ENCODE measurements at regions not wholly inside any gene's neighbourhood (a gene's known extent, or its start where the extent isn't known, plus 50 kb on each side); places are given as distances from the start of the nearest gene placed in this dataset.

- no peak overlapping the region for H3K18ac ChIP-seq (ENCODE audit: insufficient read length, low read depth, low read length)
- H3K79me2 ChIP-seq (ENCODE audit: insufficient read depth, low read length), result no peaks in the 10 kb centered on the region
- no peak overlapping the region for H3K4ac ChIP-seq (ENCODE audit: low read depth, low read length)
- H3K36me3 Mint-ChIP-seq (ENCODE audit: insufficient read depth in 1 of 3, low read depth in 3 of 3), result no peaks in the 10 kb centered on the region
- no peak overlapping the region for H3K4me2 ChIP-seq (ENCODE audit: insufficient read depth, insufficient read length, low read length)
- no peaks in the 10 kb centered on the region for H3K79me1 ChIP-seq (ENCODE audit: insufficient read depth, low read depth, low read length, poor library complexity, severe bottlenecking)
- H3T11ph ChIP-seq (ENCODE audit: low read length), result no peak overlapping the region
- H3K27me3 ChIP-seq (ENCODE audit: insufficient read depth, low read length), result no peaks in the 10 kb centered on the region
- no peak overlapping the region for H3K56ac ChIP-seq (ENCODE audit: insufficient read length, low read depth, low read length)
- no peaks in the 10 kb centered on the region for H3K4me1 ChIP-seq (ENCODE audit: insufficient read depth, low read length)
- H2BK20ac ChIP-seq (ENCODE audit: low read depth, low read length, poor library complexity, severe bottlenecking), result no peak overlapping the region
- no peak overlapping the region for H4K8ac ChIP-seq (replicated peaks; ENCODE audit: insufficient read length, low read depth, low read length)
- H3K27ac Mint-ChIP-seq, result no peak overlapping the region; a peak in 1 of 7 replicates
- H3K9ac ChIP-seq (ENCODE audit: extremely low read depth, insufficient read length, low read length), result no peak overlapping the region
- no peak overlapping the region for H3K27ac ChIP-seq (ENCODE audit: insufficient read length, low read depth, low read length)
- H2BK120ac ChIP-seq (ENCODE audit: low read depth, low read length, poor library complexity, severe bottlenecking), result no peak overlapping the region
- H2BK5ac ChIP-seq (ENCODE audit: insufficient read length, low read length), result no peak overlapping the region
- no peak overlapping the region for H2AFZ ChIP-seq (ENCODE audit: low read length)
- no peak overlapping the region for H4K5ac ChIP-seq (ENCODE audit: insufficient read length, low read depth, low read length)
- peaks cover 1% of the 10 kb centered on the region; the same call in 1 of the 2 replicates for H3K27me3 Mint-ChIP-seq (ENCODE audit: low read depth)
- H3K4me1 Mint-ChIP-seq, result no peaks in the 10 kb centered on the region
- no peaks in the 10 kb centered on the region for H3K9me3 ChIP-seq (ENCODE audit: control insufficient read depth, low read depth, low read length)
- TF ChIP-seq CTCF (conservative IDR thresholded peaks at IDR 0.05), result no peak
- H4K20me1 ChIP-seq (ENCODE audit: control insufficient read depth, insufficient read depth, insufficient read length), result no peaks in the 10 kb centered on the region
- no peak overlapping the region for H3K23ac ChIP-seq (ENCODE audit: insufficient read length, low read depth, low read length)
- H2AK5ac ChIP-seq (ENCODE audit: insufficient read length, low read length), result no peak overlapping the region
- H3K23me2 ChIP-seq (ENCODE audit: insufficient read length, low read depth, low read length, poor library complexity, severe bottlenecking), result no peaks in the 10 kb centered on the region
- H3K14ac ChIP-seq (ENCODE audit: insufficient read depth, low read length), result no peak overlapping the region
- DNase-seq, result no peak
- no peak overlapping the region for H3K4me3 Mint-ChIP-seq
- H4K91ac ChIP-seq (ENCODE audit: insufficient read length, low read depth, low read length), result no peak overlapping the region
- H2BK12ac ChIP-seq (ENCODE audit: insufficient read length, low read depth, low read length), result no peak overlapping the region
- peaks cover 0 to 2% of the 10 kb centered on the region in 2 experiments; a peak in 1 of 5 replicates for H3K9me3 Mint-ChIP-seq
- no peak overlapping the region for H2BK15ac ChIP-seq (ENCODE audit: low read depth, low read length)
- WGBS (ENCODE audit: extremely low coverage, insufficient read length, low lambda C conversion rate), result no CpG with 5 or more reads among the region's 5 CpGs
Observed at GRCh38 chr6:54624779-54625178, 221.8 kb upstream of the FAM83B start.

Data from H9 (cell line).